HG02970 (cell line): ENCODE measurements at regions not wholly inside any gene's neighbourhood (a gene's known extent, or its start where the extent isn't known, plus 50 kb on each side); places are given as distances from the start of the nearest gene placed in this dataset.
"Not testable (repeated sequence)": the region's sequence is repeated elsewhere in the genome, so short reads cannot be mapped to it uniquely, and the experiment has no call there.

Source experiments
- ATAC-seq: cut with Tn5 transposase; IDR thresholded peaks from one replicate; pipeline ENCODE4 v1.9.1; 2021; ENCODE audit warnings: mild to moderate bottlenecking, moderate library complexity, moderate number of reproducible peaks; ENCODE audit not compliant: unreplicated experiment, low FRiP score

- no peak for ATAC-seq
Observed at GRCh38 chr5:13640270-13640669, 304.2 kb downstream of the DNAH5 start.

- ATAC-seq, result no peak
Observed at GRCh38 chr5:13632676-13633075, 311.8 kb downstream of the DNAH5 start.

- no peak for ATAC-seq
Observed at GRCh38 chr5:13629218-13629617, 315.3 kb downstream of the DNAH5 start.

- no peak for ATAC-seq
Observed at GRCh38 chr5:13627673-13628454, 316.6 kb downstream of the DNAH5 start.

DNA sequence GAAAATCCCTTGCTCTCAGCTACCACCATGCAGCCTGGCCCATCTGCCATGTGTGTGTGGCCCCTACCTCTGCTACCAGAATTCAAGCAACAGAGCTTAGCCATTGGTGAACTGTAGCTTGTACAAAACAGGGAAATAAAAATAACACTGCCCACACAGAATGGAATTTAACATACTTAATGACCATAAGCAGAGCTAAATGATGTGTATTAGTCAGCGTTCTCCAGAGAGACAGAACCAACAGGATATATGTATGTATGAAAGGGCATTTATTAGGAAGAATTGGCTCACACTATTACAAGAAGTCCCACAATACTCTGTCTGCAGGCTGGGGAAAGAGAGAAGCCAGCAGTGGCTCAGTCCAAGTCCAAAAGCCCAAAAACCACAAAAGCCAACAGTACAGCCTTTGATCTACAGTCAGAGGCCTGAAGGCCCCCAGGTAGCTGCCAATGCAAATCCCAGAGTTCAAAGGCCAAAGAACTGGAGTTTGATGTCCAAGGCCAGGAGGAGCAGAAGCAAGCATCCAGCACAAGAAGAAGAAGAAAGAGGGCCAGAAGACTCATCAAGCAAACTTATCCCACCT, 318.8 kb downstream of the DNAH5 start:
- ATAC-seq, result no peak

DNA sequence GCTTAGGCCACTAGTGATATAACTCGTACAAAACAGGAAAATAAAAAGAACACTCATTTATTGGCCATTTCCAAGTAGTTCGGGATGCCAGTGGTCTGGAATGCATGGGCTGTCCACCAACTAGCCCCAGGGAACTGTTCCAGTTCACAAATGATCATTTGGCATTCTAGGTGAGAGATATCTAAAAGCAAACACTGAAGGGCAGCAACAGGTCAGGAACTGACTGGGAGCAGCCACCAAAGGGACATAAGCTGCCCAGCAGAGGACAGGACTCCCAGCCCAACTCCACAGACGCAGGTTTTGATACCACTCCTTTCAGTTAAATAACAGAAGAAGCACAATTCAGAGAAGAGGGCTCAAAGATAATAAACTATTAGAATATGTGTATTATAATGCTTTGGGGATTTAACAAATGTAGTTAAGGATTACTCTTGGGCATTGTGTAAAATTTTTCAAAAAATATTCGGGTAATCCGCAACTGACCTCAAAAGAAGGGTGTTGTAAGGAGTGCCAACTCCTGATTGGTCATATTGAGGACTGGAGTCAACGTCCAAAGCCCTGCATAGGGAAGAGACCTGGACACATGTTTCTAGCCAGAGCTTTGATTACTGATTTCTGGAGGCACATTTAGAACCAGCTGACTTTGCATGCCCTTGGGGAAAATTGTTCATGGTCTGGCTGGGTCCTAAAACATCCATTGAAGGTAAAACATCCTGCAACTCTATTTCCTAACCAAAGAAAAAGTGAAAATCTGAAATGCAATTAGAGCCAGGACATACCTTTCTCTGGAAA, 320.0 kb downstream of the DNAH5 start:
- ATAC-seq, result no peak

GRCh38 chr5:13613621-13614020, 330.9 kb downstream of the DNAH5 start:
- no peak for ATAC-seq

DNA sequence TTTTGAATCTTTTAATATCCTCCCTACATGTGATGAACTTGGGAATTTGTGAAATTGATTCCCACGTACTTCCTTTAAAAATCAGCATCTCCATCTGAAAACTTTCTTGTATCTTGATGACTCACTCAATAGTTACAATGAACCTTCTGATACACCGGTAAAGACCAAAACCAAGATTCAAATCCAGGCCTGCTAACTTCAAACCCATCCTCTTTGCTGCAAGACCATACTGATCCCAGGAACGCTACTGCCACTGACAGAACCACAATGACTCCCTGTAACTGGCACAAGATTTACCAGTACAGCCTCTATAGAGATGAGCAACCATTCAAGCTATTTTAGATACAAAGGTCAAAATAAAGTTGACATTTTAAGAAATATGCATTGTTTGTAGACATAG, 332.9 kb downstream of the DNAH5 start:
- no peak for ATAC-seq

DNA sequence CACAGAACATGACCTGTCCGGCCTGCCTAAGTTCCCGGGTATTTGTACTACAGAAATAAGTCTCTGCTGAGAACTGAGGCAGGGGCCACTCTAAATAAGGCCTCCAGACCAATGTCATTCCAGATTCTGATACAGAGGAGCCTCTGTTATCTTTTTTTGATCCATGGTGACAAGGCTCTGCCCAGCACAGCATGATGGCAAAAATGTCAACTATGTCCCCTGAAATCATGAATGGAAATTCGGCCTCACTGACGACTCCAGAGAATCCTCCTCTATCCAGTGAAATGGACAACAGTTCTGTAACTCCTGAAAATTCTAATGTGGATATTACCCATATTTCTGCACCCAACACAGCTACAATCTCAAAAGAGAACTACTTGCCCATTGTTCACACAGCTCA, 335.0 kb downstream of the DNAH5 start:
- ATAC-seq, result no peak

DNA sequence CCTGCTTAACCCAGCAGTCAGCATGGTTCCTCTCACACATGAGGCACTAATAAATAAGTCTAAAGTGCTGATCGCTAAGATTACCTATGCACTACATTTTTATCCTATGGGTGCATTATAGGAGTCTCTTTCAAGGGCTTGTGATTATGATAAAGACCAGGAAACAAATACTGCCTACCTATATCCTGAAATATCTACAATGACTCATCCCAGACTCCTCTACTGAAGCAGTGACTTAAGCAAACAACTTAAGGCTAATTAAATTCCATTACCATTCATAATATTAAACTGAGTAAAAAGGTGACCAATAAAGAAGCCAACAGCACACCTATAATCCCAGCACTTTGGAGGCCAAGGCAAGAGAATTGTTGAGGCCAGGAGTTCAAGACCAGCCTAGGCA, 338.4 kb downstream of the DNAH5 start:
- no peak for ATAC-seq

GRCh38 chr5:13601112-13601511, 343.4 kb downstream of the DNAH5 start:
- ATAC-seq, result no peak

GRCh38 chr5:13595978-13596377, 348.5 kb downstream of the DNAH5 start:
- ATAC-seq, result no peak

GRCh38 chr5:13591621-13592020, 352.9 kb downstream of the DNAH5 start:
- ATAC-seq, result no peak

GRCh38 chr5:13585324-13585723, 359.2 kb downstream of the DNAH5 start:
- no peak for ATAC-seq

DNA sequence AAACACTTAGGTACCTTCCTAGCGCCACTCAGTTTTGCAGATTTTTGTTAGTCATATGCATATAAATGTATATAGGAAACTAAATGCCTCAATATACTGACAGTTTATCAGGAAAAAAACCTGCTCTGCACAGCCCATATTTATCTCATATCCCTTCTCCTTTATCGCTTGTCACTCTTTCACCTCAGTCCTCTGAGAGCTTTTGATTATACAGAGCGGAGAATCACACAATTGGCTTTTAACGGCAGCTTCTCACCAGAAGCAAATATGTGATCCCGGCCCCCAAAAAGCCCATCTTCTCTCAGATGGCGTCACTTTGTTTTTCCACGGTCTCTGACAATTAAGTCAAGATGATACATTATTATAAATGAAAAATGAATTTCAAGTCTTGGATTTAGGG, 362.6 kb downstream of the DNAH5 start:
- ATAC-seq, result no peak

GRCh38 chr5:13581132-13581531, 363.4 kb downstream of the DNAH5 start:
- no peak for ATAC-seq

GRCh38 chr5:13580058-13580457, 364.4 kb downstream of the DNAH5 start:
- ATAC-seq, result no peak

DNA sequence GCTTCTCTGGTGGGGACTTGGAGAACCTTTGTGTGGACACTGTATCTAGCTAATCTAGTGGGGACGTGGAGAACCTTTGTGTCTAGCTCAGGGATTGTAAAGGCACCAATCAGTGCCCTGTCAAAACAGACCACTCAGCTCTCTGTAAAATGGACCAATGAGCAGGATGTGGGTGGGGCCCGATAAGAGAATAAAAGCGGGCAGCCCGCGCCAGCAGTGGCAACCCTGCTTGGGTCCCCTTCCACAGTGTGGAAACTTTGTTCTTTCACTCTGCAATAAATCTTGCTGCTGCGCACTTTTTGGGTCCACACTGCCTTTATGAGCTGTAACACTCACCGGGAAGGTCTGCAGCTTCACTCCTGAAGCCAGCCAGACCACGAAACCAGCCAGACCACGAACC, 365.4 kb downstream of the DNAH5 start:
- ATAC-seq, result not testable (repeated sequence)

DNA sequence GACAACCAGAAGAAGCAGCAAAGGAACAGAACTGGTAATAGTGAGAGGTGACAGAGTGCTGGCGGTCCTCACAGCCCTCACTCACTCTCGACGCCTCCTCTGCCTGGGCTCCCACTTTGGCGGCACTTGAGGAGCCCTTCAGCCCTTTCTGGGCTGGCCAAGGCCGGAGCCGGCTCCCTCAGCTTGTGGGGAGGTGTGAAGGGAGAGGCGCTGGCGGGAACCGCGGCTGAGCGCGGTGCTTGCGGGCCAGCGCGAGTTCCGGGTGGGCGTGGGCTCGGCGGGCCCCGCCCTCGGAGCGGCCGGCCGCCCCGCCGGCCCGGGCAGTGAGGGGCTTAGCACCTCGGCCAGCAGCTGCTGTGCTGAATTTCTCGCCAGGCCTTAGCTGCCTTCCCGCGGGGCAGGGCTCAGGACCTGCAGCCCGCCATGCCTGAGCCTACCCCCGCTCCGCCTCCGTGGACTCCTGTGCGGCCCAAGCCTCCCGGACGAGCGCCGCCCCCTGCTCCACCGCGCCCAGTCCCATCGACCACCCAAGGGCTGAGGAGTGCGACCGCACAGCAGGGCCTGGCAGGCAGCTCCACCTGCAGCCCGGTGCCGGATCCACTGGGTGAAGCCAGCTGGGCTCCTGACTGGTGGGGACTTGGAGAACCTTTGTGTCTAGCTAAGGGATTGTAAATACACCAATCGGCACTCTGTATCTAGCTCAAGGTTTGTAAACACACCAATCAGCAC, 366.0 kb downstream of the DNAH5 start:
- ATAC-seq, result not testable (repeated sequence)

DNA sequence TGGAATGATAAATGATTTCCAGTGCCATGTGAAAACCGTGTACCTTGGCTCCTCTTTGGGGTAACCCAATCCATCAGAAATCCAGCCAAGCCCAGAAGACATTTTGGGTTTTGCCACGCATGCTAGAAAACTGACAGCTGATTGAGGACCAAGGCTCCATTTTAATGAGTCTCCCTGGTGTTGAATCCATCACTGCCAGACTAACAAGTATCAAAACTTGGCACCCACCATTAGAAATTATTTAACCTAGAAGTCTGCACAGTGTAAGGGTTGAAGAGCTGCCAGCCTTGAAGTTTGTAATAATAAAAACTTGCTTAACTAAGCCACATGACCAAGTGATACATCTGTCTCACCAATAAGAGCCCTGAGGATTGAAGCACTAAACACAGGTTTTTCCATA, 369.9 kb downstream of the DNAH5 start:
- ATAC-seq, result no peak

- ATAC-seq, result no peak
Observed at GRCh38 chr5:13572163-13572562, 372.3 kb downstream of the DNAH5 start.
